SK-N-SH (cell line): ENCODE measurements at regions not wholly inside any gene's neighbourhood (a gene's known extent, or its start where the extent isn't known, plus 50 kb on each side); places are given as distances from the start of the nearest gene placed in this dataset.

Source experiments
- CTCF ChIP-seq: fragments of 200-600 bp; sonication (generic); IDR thresholded peaks from 2 replicates; pipeline ENCODE4 v1.6.1; 2017; ENCODE audit warnings: antibody characterized with exemption, mild to moderate bottlenecking, moderate library complexity
- EP300 ChIP-seq, 2 experiments: IDR thresholded peaks; 2 replicates each; pipeline versions ENCODE4 v1.4.0 to v1.6.1; 2012; ENCODE audit warnings: borderline replicate concordance in 1 of 2, low read depth in 1 of 2, low read length in 1 of 2
- EZH2phosphoT487 ChIP-seq: fragments of 200-600 bp; sonication (generic); IDR thresholded peaks from 2 replicates; pipeline ENCODE4 v1.6.1; 2017; ENCODE audit warnings: low read depth, mixed run types, mild to moderate bottlenecking, antibody characterized with exemption, moderate library complexity, borderline replicate concordance
- FOSL2 ChIP-seq: IDR thresholded peaks from 2 replicates; pipeline ENCODE4 v1.4.0; 2012; ENCODE audit warnings: low read depth, mild to moderate bottlenecking, moderate library complexity, borderline replicate concordance
- FOXM1 ChIP-seq: IDR thresholded peaks from 2 replicates; pipeline ENCODE4 v1.4.0; 2012; ENCODE audit warnings: low read depth, mild to moderate bottlenecking
- POLR2AphosphoS5 ChIP-seq: IDR thresholded peaks from 2 replicates; pipeline ENCODE4 v1.6.1; 2012; ENCODE audit warnings: low read depth, low read length
- TEAD4 ChIP-seq: IDR thresholded peaks from 2 replicates; pipeline ENCODE4 v1.4.0; 2012; ENCODE audit warnings: mild to moderate bottlenecking, borderline replicate concordance; ENCODE audit not compliant: insufficient read depth
- YY1 ChIP-seq: IDR thresholded peaks from 2 replicates; pipeline ENCODE4 v1.4.0; 2012; ENCODE audit warnings: low read depth, mild to moderate bottlenecking
- TF ChIP-seq, protein P1 (sequence below): IDR thresholded peaks from 2 replicates; pipeline ENCODE4 v1.4.0; 2012; ENCODE audit warnings: low read depth

- TF ChIP-seq, protein P1, sequence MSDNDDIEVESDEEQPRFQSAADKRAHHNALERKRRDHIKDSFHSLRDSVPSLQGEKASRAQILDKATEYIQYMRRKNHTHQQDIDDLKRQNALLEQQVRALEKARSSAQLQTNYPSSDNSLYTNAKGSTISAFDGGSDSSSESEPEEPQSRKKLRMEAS: no peak
- TF ChIP-seq FOXM1 (no peak), CTCF (no peak), EP300 (IDR thresholded peaks at IDR 0.05; ENCODE audit: borderline replicate concordance in 1 of 2, low read depth in 1 of 2, low read length in 1 of 2) (no peak), FOSL2 (no peak), POLR2AphosphoS5 (no peak), YY1 (no peak), EZH2phosphoT487 (no peak), TEAD4 (no peak)
Observed at GRCh38 chr10:4334015-4334414, 492.0 kb upstream of the AKR1E2 start.
